ENCODE measurements at regions not wholly inside any gene's neighbourhood (a gene's known extent, or its start where the extent isn't known, plus 50 kb on each side); places are given as distances from the start of the nearest gene placed in this dataset.

DNA sequence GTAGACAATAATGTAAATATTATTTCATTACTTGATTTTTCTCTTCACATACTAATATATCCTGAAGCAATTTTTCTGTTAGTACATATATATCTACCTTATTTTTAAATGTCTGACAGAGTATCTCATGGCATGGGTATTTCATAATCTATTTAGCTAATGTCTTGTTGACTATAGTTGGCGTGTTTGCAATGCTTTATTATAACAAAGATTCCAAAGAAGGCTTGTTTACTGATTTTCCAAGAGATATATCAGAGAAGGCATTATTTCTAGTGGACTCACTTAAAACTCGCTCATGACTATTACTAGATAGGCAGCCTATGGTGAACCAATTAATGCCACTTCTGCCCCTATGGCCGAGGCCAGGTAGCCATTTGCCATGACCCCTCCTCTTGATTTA lies 152.4 kb upstream of the RORA start:
- Histone ChIP-seq H3K4me1 (ENCODE audit: low read length) (no peaks in the 10 kb centered on the region), H3K27ac (ENCODE audit: low read length) (no peak overlapping the region), H3K9ac (ENCODE audit: low read length) (no peak overlapping the region), H3K9me3 (ENCODE audit: insufficient read depth, low read length) (no peaks in the 10 kb centered on the region), H2AFZ (ENCODE audit: low read depth, low read length) (no peak overlapping the region), H4K20me1 (ENCODE audit: insufficient read depth, low read length) (no peaks in the 10 kb centered on the region), H3K4me2 (ENCODE audit: low read length) (no peak overlapping the region), H3K4me3 (ENCODE audit: low read length) (no peak overlapping the region), H3K36me3 (replicated peaks; ENCODE audit: low read depth, low read length) (no peaks in the 10 kb centered on the region), H3K27me3 (ENCODE audit: low read depth, low read length) (peaks cover 19% of the 10 kb centered on the region; the same call in 1 of the 2 replicates), H3K79me2 (ENCODE audit: low read length) (no peaks in the 10 kb centered on the region)
- no peak for TF ChIP-seq EZH2phosphoT487 (IDR thresholded peaks at IDR 0.05; ENCODE audit: low read depth)

DNA sequence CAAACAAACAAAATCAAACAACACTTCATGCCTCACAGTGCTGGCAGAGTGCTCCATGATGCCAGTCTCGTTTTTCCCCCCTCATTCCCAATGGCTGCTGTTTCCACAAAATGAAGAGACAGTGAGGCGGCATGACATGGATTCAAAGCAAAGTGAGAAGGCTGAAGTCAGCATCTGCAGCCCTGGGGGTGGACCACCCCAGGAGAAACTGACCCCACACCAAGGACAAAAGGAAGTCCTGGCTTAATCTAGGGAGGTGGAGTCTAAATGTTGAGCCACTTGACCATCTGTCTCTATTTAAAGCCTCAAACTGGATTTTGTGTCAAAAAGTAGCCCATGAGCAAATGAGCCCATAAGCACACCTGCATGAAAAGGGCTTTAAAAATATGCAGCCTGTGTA lies 151.2 kb upstream of the RORA start:
- no peak overlapping the region for H3K9ac ChIP-seq (ENCODE audit: low read length)
- H3K79me2 ChIP-seq (ENCODE audit: low read length): no peaks in the 10 kb centered on the region
- no peaks in the 10 kb centered on the region for H3K9me3 ChIP-seq (ENCODE audit: insufficient read depth, low read length)
- no peaks in the 10 kb centered on the region for H3K4me1 ChIP-seq (ENCODE audit: low read length)
- no peak overlapping the region for H3K27ac ChIP-seq (ENCODE audit: low read length)
- peaks cover 19% of the 10 kb centered on the region; the same call in 1 of the 2 replicates for H3K27me3 ChIP-seq (ENCODE audit: low read depth, low read length)
- no peaks in the 10 kb centered on the region for H4K20me1 ChIP-seq (ENCODE audit: insufficient read depth, low read length)
- TF ChIP-seq, protein P1, sequence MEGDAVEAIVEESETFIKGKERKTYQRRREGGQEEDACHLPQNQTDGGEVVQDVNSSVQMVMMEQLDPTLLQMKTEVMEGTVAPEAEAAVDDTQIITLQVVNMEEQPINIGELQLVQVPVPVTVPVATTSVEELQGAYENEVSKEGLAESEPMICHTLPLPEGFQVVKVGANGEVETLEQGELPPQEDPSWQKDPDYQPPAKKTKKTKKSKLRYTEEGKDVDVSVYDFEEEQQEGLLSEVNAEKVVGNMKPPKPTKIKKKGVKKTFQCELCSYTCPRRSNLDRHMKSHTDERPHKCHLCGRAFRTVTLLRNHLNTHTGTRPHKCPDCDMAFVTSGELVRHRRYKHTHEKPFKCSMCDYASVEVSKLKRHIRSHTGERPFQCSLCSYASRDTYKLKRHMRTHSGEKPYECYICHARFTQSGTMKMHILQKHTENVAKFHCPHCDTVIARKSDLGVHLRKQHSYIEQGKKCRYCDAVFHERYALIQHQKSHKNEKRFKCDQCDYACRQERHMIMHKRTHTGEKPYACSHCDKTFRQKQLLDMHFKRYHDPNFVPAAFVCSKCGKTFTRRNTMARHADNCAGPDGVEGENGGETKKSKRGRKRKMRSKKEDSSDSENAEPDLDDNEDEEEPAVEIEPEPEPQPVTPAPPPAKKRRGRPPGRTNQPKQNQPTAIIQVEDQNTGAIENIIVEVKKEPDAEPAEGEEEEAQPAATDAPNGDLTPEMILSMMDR (IDR thresholded peaks at IDR 0.05; ENCODE audit: low read depth, low read length): no peak
- TF ChIP-seq EZH2phosphoT487 (IDR thresholded peaks at IDR 0.05; ENCODE audit: low read depth): no peak
- no peaks in the 10 kb centered on the region for H3K36me3 ChIP-seq (replicated peaks; ENCODE audit: low read depth, low read length)
- H3K4me3 ChIP-seq (ENCODE audit: low read length): no peak overlapping the region
- no peak overlapping the region for H2AFZ ChIP-seq (ENCODE audit: low read depth, low read length)
- H3K4me2 ChIP-seq (ENCODE audit: low read length): no peak overlapping the region

DNA sequence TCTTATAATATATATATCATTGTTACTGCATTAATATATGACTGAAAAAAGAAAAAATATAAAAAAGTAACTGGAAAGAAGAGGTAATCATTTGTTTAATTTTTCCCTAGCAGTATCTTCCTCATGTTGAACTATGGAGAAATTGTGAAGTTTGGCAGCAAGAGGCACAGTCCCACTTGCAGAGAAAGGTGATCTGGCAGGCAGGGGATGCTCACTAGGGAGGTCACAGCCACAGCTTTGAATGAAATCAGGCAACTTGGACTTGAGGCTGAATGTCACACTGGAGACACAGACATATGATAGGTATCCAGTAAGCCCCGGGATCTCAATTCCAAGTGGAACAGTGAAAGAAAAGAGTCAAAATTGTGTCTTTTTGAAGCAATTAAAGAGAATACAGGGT lies 149.9 kb upstream of the RORA start:
- H3K4me1 ChIP-seq (ENCODE audit: low read length): no peaks in the 10 kb centered on the region
- TF ChIP-seq, protein P1 (IDR thresholded peaks at IDR 0.05; ENCODE audit: low read depth, low read length): no peak
- TF ChIP-seq EZH2phosphoT487 (IDR thresholded peaks at IDR 0.05; ENCODE audit: low read depth): no peak
- H3K27ac ChIP-seq (ENCODE audit: low read length): no peak overlapping the region

DNA sequence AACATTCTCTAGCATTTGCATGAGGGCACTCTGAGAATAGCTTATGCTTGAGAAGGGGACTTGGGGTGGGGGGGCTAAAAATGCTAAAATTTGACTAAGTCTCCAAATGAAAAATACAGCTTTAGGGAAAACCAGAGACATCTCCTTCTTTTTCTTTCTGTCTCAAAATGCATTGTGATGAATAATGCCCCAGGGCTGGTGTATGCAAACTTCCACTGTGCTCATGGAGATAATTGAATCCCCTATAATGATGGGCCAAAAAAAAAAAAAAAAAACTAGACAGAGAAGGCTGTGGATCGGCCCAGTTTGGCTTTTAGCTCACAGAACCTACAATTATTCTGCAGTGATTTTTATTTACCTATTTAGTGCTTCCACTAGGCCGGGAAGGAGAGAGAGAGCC lies 147.9 kb upstream of the RORA start:
- Histone ChIP-seq H2AFZ (ENCODE audit: low read depth, low read length) (no peak overlapping the region), H3K9me3 (ENCODE audit: insufficient read depth, low read length) (no peaks in the 10 kb centered on the region), H3K27me3 (ENCODE audit: low read depth, low read length) (peaks cover 19% of the 10 kb centered on the region; the same call in 1 of the 2 replicates), H3K4me2 (ENCODE audit: low read length) (no peak overlapping the region), H4K20me1 (ENCODE audit: insufficient read depth, low read length) (no peaks in the 10 kb centered on the region), H3K9ac (ENCODE audit: low read length) (no peak overlapping the region), H3K27ac (ENCODE audit: low read length) (no peak overlapping the region), H3K36me3 (replicated peaks; ENCODE audit: low read depth, low read length) (no peaks in the 10 kb centered on the region), H3K79me2 (ENCODE audit: low read length) (no peaks in the 10 kb centered on the region), H3K4me1 (ENCODE audit: low read length) (no peaks in the 10 kb centered on the region), H3K4me3 (ENCODE audit: low read length) (no peak overlapping the region)
- TF ChIP-seq, protein P1 (IDR thresholded peaks at IDR 0.05; ENCODE audit: low read depth, low read length): no peak
- no peak for TF ChIP-seq EZH2phosphoT487 (IDR thresholded peaks at IDR 0.05; ENCODE audit: low read depth)

More for the DNA sequence above, 149.9 kb upstream of the RORA start:
- Histone ChIP-seq H4K20me1 (ENCODE audit: insufficient read depth, low read length) (no peaks in the 10 kb centered on the region), H3K36me3 (replicated peaks; ENCODE audit: low read depth, low read length) (no peaks in the 10 kb centered on the region), H3K4me3 (ENCODE audit: low read length) (no peak overlapping the region), H3K27me3 (ENCODE audit: low read depth, low read length) (peaks cover 19% of the 10 kb centered on the region; the same call in 1 of the 2 replicates), H3K9me3 (ENCODE audit: insufficient read depth, low read length) (no peaks in the 10 kb centered on the region), H3K4me2 (ENCODE audit: low read length) (no peak overlapping the region), H3K79me2 (ENCODE audit: low read length) (no peaks in the 10 kb centered on the region), H3K9ac (ENCODE audit: low read length) (no peak overlapping the region), H2AFZ (ENCODE audit: low read depth, low read length) (no peak overlapping the region)

Data from OCI-LY3 (cell line).